Endodermal cell (in vitro differentiated cells): ENCODE measurements at regions not wholly inside any gene's neighbourhood (a gene's known extent, or its start where the extent isn't known, plus 50 kb on each side); places are given as distances from the start of the nearest gene placed in this dataset.

Experiments used
- DNase-seq: peaks from one replicate; pipeline ENCODE4 v3.0.0-alpha.2; 2017
- H3K27ac ChIP-seq: 2 replicates; pipeline ENCODE4 v1.5.1; 2013; ENCODE audit warnings: mild to moderate bottlenecking, low read depth, low read length, moderate library complexity
- H3K27me3 ChIP-seq: 2 replicates; pipeline ENCODE4 v1.6.1; 2013; ENCODE audit warnings: mild to moderate bottlenecking, low read length, moderate library complexity; ENCODE audit not compliant: insufficient read depth, control insufficient read depth, poor library complexity, severe bottlenecking
- H3K36me3 ChIP-seq: 2 replicates; pipeline ENCODE4 v1.7.0; 2013; ENCODE audit warnings: mild to moderate bottlenecking, low read length, moderate library complexity; ENCODE audit not compliant: control insufficient read depth, insufficient read depth
- H3K4me1 ChIP-seq: one replicate; pipeline ENCODE4 v1.7.0; 2013; ENCODE audit warnings: low read length; ENCODE audit not compliant: control insufficient read depth, insufficient read depth
- H3K4me3 ChIP-seq: 2 replicates; pipeline ENCODE4 v1.5.1; 2013; ENCODE audit warnings: mild to moderate bottlenecking, low read length, moderate library complexity
- H3K9ac ChIP-seq: 2 replicates; pipeline ENCODE4 v1.6.1; 2013; ENCODE audit warnings: mild to moderate bottlenecking, low read length, moderate library complexity; ENCODE audit not compliant: poor library complexity, severe bottlenecking; ENCODE audit errors: extremely low read depth
- H3K9me3 ChIP-seq: 2 replicates; pipeline ENCODE4 v1.6.1; 2013; ENCODE audit warnings: mild to moderate bottlenecking, low read length, moderate library complexity; ENCODE audit not compliant: control insufficient read depth
- H3K27ac Mint-ChIP-seq: 2 replicates; pipeline ENCODE4 v1.8.0; 2020; ENCODE audit warnings: mixed read lengths
- H3K27me3 Mint-ChIP-seq: 2 replicates; pipeline ENCODE4 v1.8.0; 2021; ENCODE audit warnings: mild to moderate bottlenecking, mixed read lengths; ENCODE audit not compliant: insufficient read depth
- H3K36me3 Mint-ChIP-seq: 2 replicates; pipeline ENCODE4 v1.8.0; 2020; ENCODE audit warnings: low read depth, mixed read lengths
- H3K4me1 Mint-ChIP-seq: 2 replicates; pipeline ENCODE4 v1.8.0; 2020; ENCODE audit warnings: mixed read lengths
- H3K4me3 Mint-ChIP-seq: 2 replicates; pipeline ENCODE4 v1.8.0; 2020; ENCODE audit warnings: mild to moderate bottlenecking, moderate library complexity, mixed read lengths
- H3K9me3 Mint-ChIP-seq: 2 replicates; pipeline ENCODE4 v1.8.0; 2020; ENCODE audit warnings: mild to moderate bottlenecking, mixed read lengths
- WGBS, 2 experiments: methylation state at CpG; one replicate each; pipeline versions ENCODE4 v1.1.5 to v1.1.7; 2013; ENCODE audit warnings: missing lambda C conversion rate in 2 of 2, mixed read lengths in 1 of 2; ENCODE audit not compliant: insufficient coverage in 1 of 2, insufficient read length in 1 of 2; 5-methylcytosine and 5-hydroxymethylcytosine counted together
- TF ChIP-seq, protein P1 (sequence below): fragments of 200-600 bp; sonication (generic); conservative IDR thresholded peaks from 2 replicates; pipeline ENCODE4 v1.5.0; 2021; ENCODE audit warnings: antibody characterized with exemption, mild to moderate bottlenecking

DNA sequence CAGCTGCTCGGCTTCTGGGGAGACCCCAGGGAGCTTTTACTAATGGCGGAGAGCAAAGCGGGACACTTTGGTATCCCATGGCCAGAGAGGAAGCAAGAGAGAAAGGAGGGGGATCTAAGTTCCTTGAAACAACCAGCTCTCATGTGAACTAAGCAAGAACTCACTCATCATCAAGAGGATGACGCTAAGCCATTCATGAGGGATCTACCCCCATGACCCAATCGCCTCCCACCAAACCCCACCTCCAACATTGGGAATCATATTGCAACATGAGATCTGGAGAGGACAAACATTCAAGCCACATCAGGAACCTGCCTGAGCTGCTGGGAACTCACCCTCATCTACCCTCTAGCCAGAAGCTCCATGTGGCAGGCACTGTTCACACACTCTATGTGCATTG lies 372.1 kb upstream of the RUNX1 start:
- peaks cover 8% of the 10 kb centered on the region for H3K27me3 Mint-ChIP-seq
- H3K9me3 ChIP-seq: peaks cover 19% of the 10 kb centered on the region
- no peak overlapping the region for H3K4me3 Mint-ChIP-seq
- DNase-seq: no peak
- peaks cover 3% of the 10 kb centered on the region for H3K36me3 Mint-ChIP-seq
- H3K36me3 ChIP-seq: no peaks in the 10 kb centered on the region
- peaks cover 34% of the 10 kb centered on the region for H3K9me3 Mint-ChIP-seq
- no peaks in the 10 kb centered on the region for H3K27me3 ChIP-seq
- H3K27ac ChIP-seq: no peak overlapping the region
- no peak overlapping the region for H3K4me3 ChIP-seq
- no peak overlapping the region for H3K9ac ChIP-seq
- TF ChIP-seq, protein P1, sequence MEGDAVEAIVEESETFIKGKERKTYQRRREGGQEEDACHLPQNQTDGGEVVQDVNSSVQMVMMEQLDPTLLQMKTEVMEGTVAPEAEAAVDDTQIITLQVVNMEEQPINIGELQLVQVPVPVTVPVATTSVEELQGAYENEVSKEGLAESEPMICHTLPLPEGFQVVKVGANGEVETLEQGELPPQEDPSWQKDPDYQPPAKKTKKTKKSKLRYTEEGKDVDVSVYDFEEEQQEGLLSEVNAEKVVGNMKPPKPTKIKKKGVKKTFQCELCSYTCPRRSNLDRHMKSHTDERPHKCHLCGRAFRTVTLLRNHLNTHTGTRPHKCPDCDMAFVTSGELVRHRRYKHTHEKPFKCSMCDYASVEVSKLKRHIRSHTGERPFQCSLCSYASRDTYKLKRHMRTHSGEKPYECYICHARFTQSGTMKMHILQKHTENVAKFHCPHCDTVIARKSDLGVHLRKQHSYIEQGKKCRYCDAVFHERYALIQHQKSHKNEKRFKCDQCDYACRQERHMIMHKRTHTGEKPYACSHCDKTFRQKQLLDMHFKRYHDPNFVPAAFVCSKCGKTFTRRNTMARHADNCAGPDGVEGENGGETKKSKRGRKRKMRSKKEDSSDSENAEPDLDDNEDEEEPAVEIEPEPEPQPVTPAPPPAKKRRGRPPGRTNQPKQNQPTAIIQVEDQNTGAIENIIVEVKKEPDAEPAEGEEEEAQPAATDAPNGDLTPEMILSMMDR: no peak
- no peak overlapping the region for H3K27ac Mint-ChIP-seq
- H3K4me1 Mint-ChIP-seq: no peaks in the 10 kb centered on the region
- 96 to 100% methylated on average over 3 to 5 of the region's 5 CpGs for WGBS, 2 experiments
- no peaks in the 10 kb centered on the region for H3K4me1 ChIP-seq

DNA sequence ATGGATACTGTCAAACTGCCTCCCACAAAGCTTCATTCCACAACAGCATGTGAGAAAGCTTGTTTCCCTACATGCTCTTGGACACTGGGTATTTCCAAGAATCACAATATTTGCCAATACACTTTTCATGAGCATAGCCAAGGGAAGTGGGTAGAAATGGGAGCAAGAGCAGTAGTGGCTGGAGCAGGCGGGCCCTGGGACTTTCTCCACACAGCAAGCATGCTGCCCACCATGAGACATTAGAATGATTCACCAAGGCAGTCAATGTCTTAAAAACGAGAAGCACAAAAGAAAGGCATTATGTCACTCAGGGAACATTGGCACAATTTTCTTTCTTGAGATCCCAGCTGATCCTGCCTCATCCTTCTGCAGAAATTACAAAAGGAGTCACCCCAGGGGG lies 371.6 kb upstream of the RUNX1 start:
- Mint-ChIP-seq H3K9me3 (peaks cover 34% of the 10 kb centered on the region), H3K27ac (no peak overlapping the region), H3K27me3 (peaks cover 7% of the 10 kb centered on the region), H3K36me3 (peaks cover 3% of the 10 kb centered on the region), H3K4me3 (no peak overlapping the region), H3K4me1 (no peaks in the 10 kb centered on the region)
- no peak for DNase-seq
- Histone ChIP-seq H3K36me3 (no peaks in the 10 kb centered on the region), H3K27me3 (no peaks in the 10 kb centered on the region), H3K27ac (no peak overlapping the region), H3K4me3 (no peak overlapping the region), H3K4me1 (no peaks in the 10 kb centered on the region), H3K9ac (no peak overlapping the region), H3K9me3 (peaks cover 19% of the 10 kb centered on the region)
- TF ChIP-seq, protein P1: no peak
- WGBS, 2 experiments: 85 to 87% methylated on average over 2 of the region's 2 CpGs

DNA sequence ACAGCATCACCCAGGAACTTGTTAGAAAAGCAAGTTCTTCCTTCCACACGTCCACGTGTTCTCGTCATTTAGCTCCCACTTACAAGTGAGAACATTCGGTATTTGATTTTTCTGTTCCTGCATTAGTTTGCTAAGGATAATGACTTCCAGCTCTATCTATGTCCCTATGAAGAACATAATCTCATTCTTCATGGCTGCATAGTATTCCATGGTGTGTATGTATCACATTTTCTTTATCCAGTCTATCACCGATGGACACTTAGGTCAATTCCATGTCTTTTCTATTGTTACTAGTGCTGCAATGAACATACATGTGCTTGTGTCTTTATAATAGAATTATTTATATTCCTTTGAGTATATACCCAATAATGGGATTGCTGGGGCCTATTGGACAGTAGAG lies 368.7 kb upstream of the RUNX1 start:
- Mint-ChIP-seq H3K4me3 (no peak overlapping the region), H3K4me1 (peaks cover 6% of the 10 kb centered on the region), H3K27me3 (peaks cover 7% of the 10 kb centered on the region), H3K27ac (no peak overlapping the region), H3K9me3 (peaks cover 19% of the 10 kb centered on the region), H3K36me3 (peaks cover 3% of the 10 kb centered on the region)
- WGBS, 2 experiments: 94 to 99% methylated on average over 4 to 5 of the region's 5 CpGs
- H3K4me3 ChIP-seq: no peak overlapping the region
- TF ChIP-seq, protein P1: no peak
- H3K4me1 ChIP-seq: no peaks in the 10 kb centered on the region
- H3K9ac ChIP-seq: no peak overlapping the region
- H3K27ac ChIP-seq: no peak overlapping the region
- no peaks in the 10 kb centered on the region for H3K27me3 ChIP-seq
- no peaks in the 10 kb centered on the region for H3K36me3 ChIP-seq
- no peak for DNase-seq
- H3K9me3 ChIP-seq: peaks cover 19% of the 10 kb centered on the region
